ENCODE measurements at regions not wholly inside any gene's neighbourhood (a gene's known extent, or its start where the extent isn't known, plus 50 kb on each side); places are given as distances from the start of the nearest gene placed in this dataset.
"Not testable (repeated sequence)": the region's sequence is repeated elsewhere in the genome, so short reads cannot be mapped to it uniquely, and the experiment has no call there.

GRCh38 chr17:68102318-68102758 lies 66.8 kb downstream of the KPNA2 start:
- no peak for TF ChIP-seq CTCF (IDR thresholded peaks at IDR 0.05)
- Mint-ChIP-seq H3K4me3 (peak overlapping the region; percentile 93), H3K27me3 (no peaks in the 10 kb centered on the region), H3K9me3 (no peaks in the 10 kb centered on the region), H3K27ac (peak overlapping the region; percentile 85), H3K4me1 (peaks cover 36% of the 10 kb centered on the region), H3K36me3 (ENCODE audit: low read depth) (peaks cover 7% of the 10 kb centered on the region)
- intact Hi-C loops (cut with micrococcal nuclease), result loop anchor here (5.0 to 10.0 kb wide), 6 partner anchors 65 to 1015 kb away; partner anchors contain the start of genes ARSG, C17orf58, KPNA2 and SLC16A6
- ChIA-PET POLR2A (interaction anchor here (0.6 to 1.4 kb wide), 2 partner anchors 16 to 103 kb away, joined by 3 to 4 read pairs; no protein-coding TSS in a partner anchor), CTCF (no interaction called here)
- ATAC-seq (ENCODE audit: low read depth) (peak; percentile 13), DNase-seq (no peak)

GRCh38 chr17:68103148-68103547 lies 67.6 kb downstream of the KPNA2 start:
- POLR2A ChIA-PET, result interaction anchor here (0.6 kb wide), 1 partner anchor 17 kb away, joined by 3 read pairs; no protein-coding TSS in a partner anchor
- Mint-ChIP-seq H3K27me3 (no peaks in the 10 kb centered on the region), H3K36me3 (ENCODE audit: low read depth) (peaks cover 13% of the 10 kb centered on the region), H3K4me3 (peak overlapping the region; percentile 93), H3K9me3 (no peaks in the 10 kb centered on the region), H3K4me1 (peaks cover 39% of the 10 kb centered on the region), H3K27ac (peak overlapping the region; percentile 85)
- CTCF ChIA-PET, result no interaction called here
- intact Hi-C loops (cut with micrococcal nuclease), result loop anchor here (5.0 to 10.0 kb wide), 6 partner anchors 66 to 1014 kb away; partner anchors contain the start of genes ARSG, C17orf58, KPNA2 and SLC16A6
- no peak for TF ChIP-seq CTCF (IDR thresholded peaks at IDR 0.05)
- no peak for DNase-seq
- ATAC-seq (ENCODE audit: low read depth), result no peak

GRCh38 chr17:68106085-68106484 lies 70.5 kb downstream of the KPNA2 start:
- H3K27me3 Mint-ChIP-seq, result no peaks in the 10 kb centered on the region
- intact Hi-C loops (cut with micrococcal nuclease), result loop anchor here (10.0 kb wide), 1 partner anchor 111 kb away; the partner anchor contains the start of gene C17orf58
- no peak for TF ChIP-seq CTCF (IDR thresholded peaks at IDR 0.05)
- ChIA-PET POLR2A (interaction anchor here (0.6 kb wide), 1 partner anchor 15 kb away, joined by 5 read pairs; no protein-coding TSS in a partner anchor), CTCF (no interaction called here)
- no peak overlapping the region for H3K27ac Mint-ChIP-seq
- ATAC-seq (ENCODE audit: low read depth), result no peak
- no peak overlapping the region for H3K4me3 Mint-ChIP-seq
- peaks cover 21% of the 10 kb centered on the region for H3K36me3 Mint-ChIP-seq (ENCODE audit: low read depth)
- peaks cover 36% of the 10 kb centered on the region for H3K4me1 Mint-ChIP-seq
- no peak for DNase-seq
- H3K9me3 Mint-ChIP-seq, result no peaks in the 10 kb centered on the region

GRCh38 chr17:68107373-68107772 lies 71.8 kb downstream of the KPNA2 start:
- CTCF ChIA-PET, result no interaction called here
- Mint-ChIP-seq H3K4me3 (no peak overlapping the region), H3K9me3 (no peaks in the 10 kb centered on the region), H3K4me1 (peaks cover 32% of the 10 kb centered on the region), H3K27me3 (no peaks in the 10 kb centered on the region), H3K27ac (no peak overlapping the region), H3K36me3 (ENCODE audit: low read depth) (peaks cover 19% of the 10 kb centered on the region)
- ATAC-seq (ENCODE audit: low read depth) (no peak), DNase-seq (no peak)
- intact Hi-C loops (cut with micrococcal nuclease), result loop anchor here (10.0 kb wide), 1 partner anchor 113 kb away; the partner anchor contains the start of gene C17orf58
- POLR2A ChIA-PET, result no interaction called here
- no peak for TF ChIP-seq CTCF (IDR thresholded peaks at IDR 0.05)

GRCh38 chr17:68108313-68109000 lies 72.9 kb downstream of the KPNA2 start:
- no peak overlapping the region for H3K27ac Mint-ChIP-seq
- H3K4me1 Mint-ChIP-seq, result peaks cover 21% of the 10 kb centered on the region
- intact Hi-C loops (cut with micrococcal nuclease), result loop anchor here (10.0 kb wide), 1 partner anchor 114 kb away; the partner anchor contains the start of gene C17orf58
- POLR2A ChIA-PET, result no interaction called here
- no peaks in the 10 kb centered on the region for H3K9me3 Mint-ChIP-seq
- H3K4me3 Mint-ChIP-seq, result no peak overlapping the region
- no peak for TF ChIP-seq CTCF (IDR thresholded peaks at IDR 0.05)
- H3K36me3 Mint-ChIP-seq (ENCODE audit: low read depth), result peaks cover 20% of the 10 kb centered on the region
- DNase-seq, result no peak
- H3K27me3 Mint-ChIP-seq, result no peaks in the 10 kb centered on the region
- no peak for ATAC-seq (ENCODE audit: low read depth)
- CTCF ChIA-PET, result no interaction called here

GRCh38 chr17:68109404-68109803 lies 73.9 kb downstream of the KPNA2 start:
- ATAC-seq (ENCODE audit: low read depth); H3K27ac Mint-ChIP-seq; H3K27me3 Mint-ChIP-seq; DNase-seq; H3K4me3 Mint-ChIP-seq; H3K9me3 Mint-ChIP-seq: not testable (repeated sequence)
- intact Hi-C loops (cut with micrococcal nuclease), result loop anchor here (10.0 kb wide), 1 partner anchor 115 kb away; the partner anchor contains the start of gene C17orf58
- ChIA-PET CTCF (interaction anchor here (0.6 kb wide), 1 partner anchor 36 kb away, joined by 3 read pairs; no protein-coding TSS in a partner anchor), POLR2A (interaction anchor here (0.7 kb wide), 1 partner anchor 12 kb away, joined by 3 read pairs; no protein-coding TSS in a partner anchor)
- Mint-ChIP-seq H3K36me3 (ENCODE audit: low read depth) (peaks cover 23% of the 10 kb centered on the region), H3K4me1 (peaks cover 17% of the 10 kb centered on the region)

- H3K9me3 Mint-ChIP-seq; ATAC-seq (ENCODE audit: low read depth); H3K4me3 Mint-ChIP-seq; H3K4me1 Mint-ChIP-seq; intact Hi-C loops (cut with micrococcal nuclease); H3K27ac Mint-ChIP-seq; DNase-seq; POLR2A ChIA-PET; CTCF ChIA-PET; H3K27me3 Mint-ChIP-seq: not testable (repeated sequence)
- peaks cover 49% of the 10 kb centered on the region for H3K36me3 Mint-ChIP-seq (ENCODE audit: low read depth)
These were observed 80.7 kb downstream of the KPNA2 start for GRCh38 chr17:68116211-68116610.

All from activated B cell treated with CpG ODN at 0.5 μM for 24 hours (primary cell).